HPDE6-E6E7 (cell line): ENCODE measurements at regions not wholly inside any gene's neighbourhood (a gene's known extent, or its start where the extent isn't known, plus 50 kb on each side); places are given as distances from the start of the nearest gene placed in this dataset.

Experiments used
- DNase-seq: peaks from one replicate; pipeline ENCODE4 v3.0.0; 2011; ENCODE audit warnings: missing footprints; ENCODE audit errors: extremely low spot score

DNA sequence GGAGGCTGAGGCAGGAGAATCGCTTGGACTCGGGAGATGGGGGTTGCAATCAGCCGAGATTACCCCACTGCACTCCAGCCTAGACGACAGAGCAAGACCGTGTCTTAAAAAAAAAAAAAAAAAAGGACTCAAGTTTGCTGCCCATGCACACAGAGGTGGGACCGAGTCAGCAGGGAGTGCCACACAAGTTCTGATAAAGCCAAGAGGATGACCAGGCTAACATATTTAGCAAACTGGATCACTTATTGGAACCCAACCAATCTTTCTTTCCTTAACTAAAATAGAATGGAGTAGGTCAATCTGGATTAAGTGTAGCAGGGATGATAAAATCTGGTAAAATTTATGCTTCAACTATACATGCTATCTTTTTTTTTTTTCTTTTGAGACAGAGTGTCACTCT is 190.4 kb upstream of the FOXN3 start:
- no peak for DNase-seq

DNA sequence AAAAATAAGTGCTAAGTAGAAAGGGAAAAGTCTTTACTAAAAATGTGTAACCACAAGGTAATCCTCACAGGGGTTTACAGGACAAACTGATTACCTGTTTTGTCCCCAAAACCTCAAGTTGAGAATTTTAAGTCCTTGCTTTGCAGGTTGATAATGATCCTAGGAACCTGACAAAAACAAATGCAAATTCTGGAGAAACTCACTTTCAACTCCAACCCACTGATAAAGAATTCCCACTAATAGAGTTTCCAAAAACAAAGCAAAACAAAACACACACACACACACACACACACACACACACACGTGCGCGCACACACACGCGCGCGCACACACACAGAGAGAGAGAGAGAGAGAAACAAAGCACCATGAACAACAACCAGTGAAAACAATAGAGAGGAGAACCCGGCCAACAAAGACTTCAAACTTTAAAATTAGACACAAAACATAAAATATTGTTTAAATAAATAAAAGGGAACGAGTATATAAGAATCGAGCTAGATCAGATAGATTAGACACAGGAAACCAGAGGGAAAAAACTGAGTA is 187.0 kb upstream of the FOXN3 start:
- no peak for DNase-seq

DNA sequence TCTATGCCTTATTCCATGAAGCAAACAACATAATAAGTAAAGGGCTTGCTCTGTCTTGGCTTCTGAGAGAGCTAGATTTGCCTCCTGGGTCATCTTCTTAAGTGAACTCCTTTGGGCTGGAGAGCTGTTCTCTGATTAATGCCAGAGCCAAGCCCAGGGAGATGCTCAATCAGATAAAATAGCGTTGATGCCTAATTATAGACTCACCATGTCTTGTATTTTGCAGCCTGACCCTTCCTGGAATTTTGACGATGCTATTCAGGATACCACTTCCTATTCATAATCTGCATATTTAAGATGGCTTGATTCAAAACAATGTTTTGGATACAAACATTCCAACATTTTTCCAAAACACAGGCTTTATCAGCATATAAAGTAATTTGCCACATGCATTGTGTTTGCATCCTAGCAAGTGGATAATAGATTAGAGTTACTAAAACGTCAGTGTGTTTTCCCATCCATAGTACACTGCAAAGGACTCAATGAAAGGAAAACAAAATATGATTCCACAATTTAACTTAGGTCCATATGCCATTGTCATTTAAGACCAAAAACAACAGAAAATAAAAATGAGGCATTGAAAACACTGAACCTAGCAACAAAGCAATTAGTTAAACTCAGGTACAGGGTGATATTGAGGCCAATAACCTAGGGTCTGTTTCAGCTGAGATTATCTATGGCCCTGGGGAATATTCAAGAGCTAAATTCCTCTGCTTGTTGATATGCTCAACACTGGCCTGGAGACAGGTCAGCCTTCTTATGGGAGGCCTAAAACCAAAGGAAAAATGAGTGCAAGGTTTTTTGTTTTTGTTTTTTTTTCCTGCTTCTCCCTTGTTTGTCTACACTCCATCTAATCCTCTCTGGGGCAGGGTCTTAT is 184.2 kb upstream of the FOXN3 start:
- DNase-seq = no peak

DNA sequence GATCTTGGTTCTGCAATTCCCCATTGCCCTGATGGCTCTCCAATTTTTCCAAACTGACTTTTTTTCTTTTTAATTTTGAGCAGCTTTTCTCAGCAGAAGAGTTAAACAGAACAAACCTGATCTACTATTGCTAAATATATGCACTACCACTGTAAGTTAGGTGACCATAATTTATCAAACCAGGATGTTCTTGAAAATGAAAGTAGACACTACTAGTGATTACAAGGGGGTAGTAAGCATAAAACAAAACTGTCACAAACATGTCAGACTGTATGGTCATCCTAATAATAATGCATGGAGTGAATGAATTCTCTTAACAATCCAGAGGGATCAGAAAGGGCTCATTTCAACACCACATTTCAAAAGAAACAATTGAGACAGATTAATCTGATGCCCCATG is 183.0 kb upstream of the FOXN3 start:
- no peak for DNase-seq

DNA sequence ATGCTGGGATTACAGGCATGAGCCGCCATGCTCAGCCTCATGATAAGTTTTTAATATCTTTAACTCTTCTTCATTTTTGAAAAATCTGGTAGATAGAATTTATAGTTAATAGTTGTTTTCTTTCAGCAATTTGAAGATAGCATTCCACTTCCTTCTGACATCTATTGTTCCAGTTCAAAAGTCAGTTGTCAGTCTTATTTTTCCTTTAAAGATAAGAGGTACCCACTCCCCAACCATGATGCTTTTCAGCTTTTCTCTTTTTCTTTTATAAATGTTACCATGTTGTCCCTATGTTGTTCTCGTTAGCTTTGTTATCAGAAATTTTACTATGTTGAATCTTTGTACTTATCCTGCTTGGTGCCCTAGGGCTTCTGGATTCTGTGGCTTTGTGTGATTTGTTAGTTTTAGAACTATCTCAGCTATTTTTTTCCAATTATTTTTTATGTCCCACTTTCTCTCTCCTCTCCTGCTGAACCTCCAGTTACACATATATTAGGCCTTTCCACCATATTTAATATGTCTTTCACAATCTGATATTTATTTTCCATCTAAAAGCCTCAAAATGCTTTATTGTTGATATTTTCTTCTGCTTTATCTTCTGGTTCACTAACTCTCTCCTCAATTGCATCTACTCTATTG is 181.6 kb upstream of the FOXN3 start:
- DNase-seq = no peak

DNA sequence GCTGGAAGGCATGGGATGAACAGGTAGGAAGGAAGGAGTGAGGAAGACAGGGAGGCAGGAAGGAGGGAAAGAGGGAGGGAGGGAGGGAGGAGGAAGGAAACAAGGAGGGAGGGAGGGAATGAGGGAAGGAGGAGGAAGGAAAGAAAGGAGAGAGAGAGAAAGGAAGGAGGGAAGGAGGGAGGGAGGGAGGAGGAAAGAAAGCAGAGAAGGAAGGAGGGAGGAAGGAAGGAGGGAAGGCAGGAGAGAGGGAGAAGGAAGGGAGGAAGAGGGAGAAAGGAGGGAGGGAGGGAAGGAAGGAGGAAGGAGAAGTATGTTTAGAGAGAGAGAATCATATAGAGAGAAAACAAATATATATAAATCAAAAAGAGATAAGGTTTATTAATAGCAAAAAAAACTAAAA is 175.9 kb upstream of the FOXN3 start:
- no peak for DNase-seq

DNA sequence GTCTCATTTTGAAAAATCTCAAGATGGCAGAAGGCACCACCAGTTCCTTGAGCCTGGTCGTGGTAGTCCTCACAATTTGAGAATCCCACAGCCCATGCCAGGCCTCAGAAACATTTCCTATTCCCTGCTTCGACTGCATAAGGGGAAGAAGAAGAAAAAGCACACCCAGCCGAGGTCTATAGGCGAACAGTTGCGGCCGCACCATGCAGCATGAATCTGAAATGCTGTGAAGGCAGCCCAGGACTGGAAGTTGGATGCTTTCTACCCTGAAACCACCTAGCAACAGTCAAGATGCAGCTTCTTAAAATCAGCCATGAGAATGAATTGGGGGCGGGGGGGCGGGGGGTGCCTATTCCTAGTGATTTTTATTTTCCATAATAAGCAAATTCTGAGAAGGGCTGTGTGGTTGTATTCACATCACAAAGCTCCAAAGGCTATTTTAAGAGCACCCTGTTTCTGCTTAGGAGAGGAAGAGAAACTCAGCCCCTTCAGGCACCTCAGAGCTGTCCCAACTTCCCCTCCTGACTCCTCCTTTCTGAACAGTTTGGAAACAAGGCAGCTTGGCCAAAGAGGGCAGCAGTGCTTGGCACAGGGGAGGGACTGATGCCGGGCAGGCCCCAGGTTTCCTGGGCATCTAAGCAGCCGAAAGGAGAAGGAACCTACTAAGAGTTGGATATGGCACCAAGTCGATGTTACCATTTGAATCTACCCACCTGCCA is 172.5 kb upstream of the FOXN3 start:
- DNase-seq = no peak

DNA sequence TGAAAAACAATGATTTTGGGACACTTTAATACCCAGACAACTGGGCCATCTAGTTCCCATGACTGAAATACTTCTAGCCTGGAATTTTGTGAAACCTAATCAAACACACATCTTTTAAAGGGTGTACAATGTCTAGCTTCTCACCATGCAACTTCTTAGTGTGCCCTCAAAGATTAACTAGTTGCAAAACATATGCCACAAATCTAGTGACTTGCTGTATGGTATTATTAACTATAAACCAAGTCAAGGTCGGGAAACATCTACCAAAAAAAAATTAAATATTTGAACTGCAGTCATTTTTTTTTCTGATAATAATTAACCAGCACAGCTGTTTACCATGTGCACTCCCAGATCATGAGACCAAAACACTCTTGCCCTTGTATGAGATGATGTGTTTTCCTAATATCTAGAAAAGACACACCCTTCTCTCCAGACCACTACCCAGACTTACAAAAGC is 171.8 kb upstream of the FOXN3 start:
- no peak for DNase-seq

DNA sequence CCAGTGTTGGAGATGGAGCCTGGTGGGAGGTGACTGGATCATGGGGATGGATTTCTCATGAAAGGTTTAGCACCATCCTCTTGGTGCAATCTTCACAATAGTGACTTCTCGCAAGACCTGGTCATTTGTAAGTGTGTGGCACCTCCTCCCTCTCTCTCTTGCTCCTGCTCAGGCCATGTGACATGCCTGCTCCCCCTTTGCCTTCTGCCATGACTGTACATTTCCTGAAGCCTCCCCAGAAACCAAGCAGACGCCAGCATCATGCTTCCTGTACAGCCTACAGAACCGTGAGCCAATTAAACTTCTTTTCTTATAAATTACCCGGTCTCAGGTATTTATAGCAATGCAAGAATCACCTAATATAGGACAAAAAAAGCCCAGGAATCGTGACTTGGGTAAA is 171.0 kb upstream of the FOXN3 start:
- DNase-seq = no peak

DNA sequence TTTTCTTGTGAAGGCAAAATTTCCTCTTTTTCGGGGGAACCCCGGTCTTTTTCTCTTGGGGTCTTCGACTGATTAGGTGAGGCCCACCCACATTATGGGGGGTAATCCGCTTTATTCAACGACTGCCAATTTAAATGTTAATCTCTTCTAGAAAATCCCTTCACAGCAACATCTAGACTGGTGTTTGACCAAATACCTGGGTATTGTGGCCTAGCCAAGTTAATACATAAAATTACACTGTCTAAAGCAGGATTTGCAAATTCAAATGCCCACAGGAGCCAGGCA is 170.0 kb upstream of the FOXN3 start:
- DNase-seq = no peak

DNA sequence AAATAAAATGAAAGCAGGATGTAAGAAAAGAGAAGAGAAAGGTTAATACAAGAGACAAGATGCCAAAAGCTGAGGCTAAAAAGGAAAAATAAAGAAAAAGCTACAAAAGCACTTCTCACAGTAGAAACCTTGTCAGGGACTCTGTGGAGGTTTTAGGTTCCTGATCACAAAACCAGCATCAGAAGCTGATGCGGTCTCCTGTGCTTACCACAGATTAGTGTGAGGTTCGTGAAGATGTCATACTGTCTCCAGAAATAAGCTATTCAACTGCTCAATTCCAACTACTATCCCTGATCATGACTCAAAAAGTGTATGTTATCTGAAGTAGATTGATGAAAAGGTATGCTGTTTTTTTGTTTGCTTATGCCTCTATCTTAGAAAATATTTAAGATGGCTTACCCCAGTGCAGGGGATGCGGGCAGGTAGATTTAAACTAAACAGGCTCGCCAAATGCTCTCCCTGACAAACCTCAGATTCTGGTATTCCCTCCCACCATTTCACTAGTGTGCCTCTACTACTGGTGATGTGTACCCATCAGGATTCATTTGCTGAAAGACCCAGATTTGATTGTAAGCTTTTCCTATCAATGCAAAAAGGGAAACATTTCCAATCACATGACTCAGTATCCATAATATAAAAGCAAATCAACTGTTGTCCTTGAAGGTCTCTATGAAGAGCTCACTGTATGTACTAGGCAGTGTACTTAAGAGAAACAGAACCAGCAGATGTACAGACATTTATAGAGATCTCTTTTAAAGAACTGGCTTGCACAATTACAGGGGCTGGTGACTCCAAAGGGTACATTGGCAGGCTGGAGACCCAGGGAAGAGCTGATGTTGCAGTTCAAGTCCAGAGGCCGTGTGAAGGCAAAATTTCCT is 169.5 kb upstream of the FOXN3 start:
- no peak for DNase-seq

DNA sequence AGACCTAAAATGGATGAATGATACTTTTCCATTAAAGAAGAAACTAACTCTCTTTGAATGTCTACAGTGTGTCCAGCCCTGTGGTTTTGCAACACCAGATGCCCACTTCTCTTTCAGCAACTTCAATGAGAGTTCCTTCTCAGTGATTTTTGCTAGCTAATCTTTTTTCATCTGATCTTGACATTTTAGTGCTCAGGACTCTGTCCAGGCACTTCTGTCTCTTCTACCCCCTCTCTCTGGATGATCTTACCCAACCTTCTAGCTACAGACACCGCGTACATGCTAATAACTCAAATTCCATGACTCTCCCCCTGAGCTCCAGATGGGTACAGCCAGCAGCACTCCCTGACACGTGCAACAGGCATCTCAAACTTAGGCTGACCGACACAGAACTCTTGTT is 161.1 kb upstream of the FOXN3 start:
- no peak for DNase-seq

DNA sequence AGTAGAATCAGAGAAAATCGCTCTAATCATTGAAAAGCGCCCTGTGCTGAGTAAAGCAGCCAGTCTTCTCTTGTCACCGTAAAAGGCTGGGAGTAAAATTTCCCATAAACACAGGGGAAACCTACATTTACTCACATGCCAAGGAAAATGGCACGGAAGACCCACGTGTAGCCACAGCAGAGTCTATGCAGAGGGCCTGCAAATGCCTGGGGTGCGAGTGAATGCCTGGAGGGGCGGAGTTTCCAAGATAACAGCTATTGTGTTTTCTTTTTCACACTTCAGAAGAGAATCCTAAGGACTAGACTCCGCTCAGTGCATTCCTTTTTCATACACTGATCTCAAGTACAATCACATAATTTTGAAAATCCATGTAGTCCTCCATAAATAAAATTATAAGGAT is 159.9 kb upstream of the FOXN3 start:
- no peak for DNase-seq

DNA sequence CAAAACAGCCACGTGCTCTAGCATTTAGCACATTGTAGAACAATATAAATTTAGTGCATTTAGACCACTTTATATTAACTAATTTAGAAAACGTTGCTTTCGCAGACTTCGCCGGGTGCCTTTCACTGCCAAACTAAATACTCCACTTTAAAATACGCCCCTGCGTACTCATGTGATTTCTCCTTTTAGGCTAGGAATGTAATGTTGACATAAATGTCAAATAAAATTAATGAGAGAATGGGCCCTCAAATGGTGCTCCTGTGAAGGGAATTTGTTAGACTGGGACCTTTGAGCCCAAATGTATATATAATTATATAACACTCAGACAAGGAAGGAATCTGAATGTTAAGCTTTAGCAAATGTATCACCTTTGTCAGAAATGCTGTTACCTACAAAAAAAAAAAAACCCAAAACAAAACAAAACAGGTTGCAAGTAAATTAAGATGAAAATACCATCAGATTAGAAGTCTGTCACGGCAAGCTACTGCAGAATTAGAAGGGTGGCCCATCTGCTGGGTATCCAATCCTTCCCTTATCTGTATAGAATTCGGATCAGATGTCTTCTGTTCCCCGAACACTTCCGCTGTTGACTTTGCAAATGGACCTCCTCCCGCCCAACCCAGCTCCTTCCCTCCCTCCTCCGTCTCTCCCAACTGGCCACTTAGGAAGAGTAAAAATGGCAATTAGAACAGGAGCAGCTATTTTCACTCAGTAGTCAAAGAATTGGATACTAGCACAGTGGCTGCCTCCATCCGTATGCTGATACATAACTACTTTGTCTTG is 159.3 kb upstream of the FOXN3 start:
- DNase-seq = no peak

DNA sequence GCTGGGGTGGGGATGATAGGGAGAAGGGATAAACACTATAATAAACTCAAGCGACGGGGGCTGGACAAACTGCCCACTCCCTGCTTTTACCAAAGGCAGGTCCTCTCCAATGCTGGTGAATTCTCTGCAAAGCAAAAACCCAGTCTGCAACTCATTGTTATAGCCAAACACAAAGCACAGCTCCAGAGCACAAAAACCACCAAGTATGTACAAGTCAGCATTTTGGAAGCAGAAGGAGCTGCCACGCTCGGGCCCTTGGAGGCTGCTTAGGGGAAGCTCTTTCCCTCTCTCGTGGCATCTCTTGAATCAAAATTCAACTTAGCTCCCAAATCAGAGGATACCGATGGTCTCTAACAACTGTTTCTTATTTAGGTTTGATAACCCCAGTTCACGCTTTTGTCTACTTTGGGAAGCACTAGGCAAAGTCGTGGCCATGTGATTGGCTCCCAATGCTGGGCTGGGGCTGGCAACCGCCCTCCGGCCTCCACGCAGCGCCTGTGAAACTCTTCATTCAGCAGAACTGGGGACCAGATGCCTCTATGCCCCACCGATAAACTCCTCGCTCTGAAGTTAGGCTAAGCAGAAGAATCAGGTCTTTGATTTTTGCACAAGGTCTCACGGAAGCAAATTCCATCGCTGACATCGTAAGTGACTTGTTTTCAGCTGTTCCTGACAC is 158.5 kb upstream of the FOXN3 start:
- DNase-seq = no peak

DNA sequence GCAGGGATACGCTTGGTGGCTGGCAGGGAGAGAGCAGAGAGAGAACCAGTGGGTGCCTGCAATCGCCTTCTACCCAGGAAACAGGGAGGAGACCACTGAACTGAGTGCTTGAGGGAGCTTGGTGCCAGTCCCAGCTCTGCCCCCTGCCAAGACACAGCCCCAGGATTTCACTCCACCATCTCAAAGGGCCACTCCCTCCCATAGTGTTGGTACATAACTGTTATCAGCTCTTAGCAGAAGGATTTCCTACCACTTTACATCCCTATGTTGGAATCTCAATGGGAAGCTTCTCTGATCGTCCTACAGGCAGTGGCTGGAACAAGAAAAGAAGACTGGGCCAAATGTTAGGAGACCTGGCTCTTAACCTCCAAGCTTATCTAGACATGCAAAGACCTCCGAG is 157.4 kb upstream of the FOXN3 start:
- no peak for DNase-seq

DNA sequence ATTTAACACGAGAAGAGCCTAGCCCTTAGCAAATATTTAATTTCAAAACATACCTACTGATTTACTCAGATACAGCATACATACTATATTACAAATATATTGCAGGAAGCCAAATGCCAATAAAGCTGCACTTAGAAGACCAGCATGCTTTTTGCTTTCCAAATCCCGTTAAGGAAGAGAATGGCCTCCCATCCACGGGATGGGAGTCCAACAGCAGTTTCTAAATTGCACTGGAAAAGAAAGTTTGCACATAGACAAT is 156.3 kb upstream of the FOXN3 start:
- no peak for DNase-seq

DNA sequence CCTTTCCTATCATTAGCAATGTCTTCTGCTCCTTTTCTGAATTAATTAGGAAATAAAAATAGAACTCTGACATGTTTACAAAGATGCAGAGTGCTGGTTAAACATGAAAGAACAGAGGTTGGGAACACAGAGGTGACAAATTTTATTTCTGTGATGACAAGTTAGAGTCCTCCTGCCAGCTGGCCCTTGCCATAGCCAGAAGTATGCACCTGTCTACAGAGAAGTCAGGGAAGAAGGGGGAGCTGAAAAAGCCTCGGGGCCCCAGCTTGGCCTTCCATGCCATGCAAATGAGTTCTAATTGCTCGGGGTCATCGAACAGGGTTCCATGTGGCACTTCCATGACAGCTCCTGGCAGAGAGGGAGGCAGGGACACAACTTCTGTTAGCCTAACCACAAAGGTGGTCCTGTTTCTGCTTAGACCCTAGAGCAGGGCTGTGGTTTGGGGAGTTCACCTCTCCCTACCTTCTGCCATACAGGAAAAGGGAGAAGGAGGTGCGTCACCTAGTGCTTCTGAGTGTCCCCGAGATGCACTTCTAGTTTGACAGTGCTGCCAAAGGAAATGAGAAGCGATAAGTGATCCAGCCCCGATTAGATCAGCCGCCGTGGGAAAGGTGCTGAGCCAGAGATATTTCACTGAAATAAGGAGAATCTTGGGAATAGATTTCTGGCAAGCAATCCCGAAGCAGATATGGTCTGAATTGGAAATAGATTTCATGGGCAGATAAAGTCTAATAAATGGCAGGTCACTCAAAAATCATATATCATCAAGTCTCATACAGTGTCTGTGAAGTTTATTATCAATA is 155.8 kb upstream of the FOXN3 start:
- no peak for DNase-seq

DNA sequence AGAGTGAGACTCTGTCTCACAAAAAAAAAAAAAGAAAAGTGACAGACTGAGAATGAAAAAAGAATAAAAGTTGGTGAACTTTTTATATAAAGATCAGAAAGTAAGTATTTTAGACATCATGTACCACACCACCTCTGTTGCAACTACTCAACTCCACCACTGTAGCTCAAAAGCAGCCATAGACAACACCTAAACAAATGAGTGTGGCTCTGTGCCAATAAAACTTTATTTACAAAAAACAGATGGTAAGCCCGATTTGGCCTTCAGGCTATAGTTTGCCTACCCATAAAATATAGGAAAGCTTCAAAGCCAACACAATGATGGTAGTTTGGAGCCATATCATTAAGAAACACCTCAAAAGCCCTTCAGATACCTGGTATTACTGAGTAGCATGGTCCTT is 154.5 kb upstream of the FOXN3 start:
- no peak for DNase-seq
